ENCODE measurements at regions not wholly inside any gene's neighbourhood (a gene's known extent, or its start where the extent isn't known, plus 50 kb on each side); places are given as distances from the start of the nearest gene placed in this dataset.

DNA sequence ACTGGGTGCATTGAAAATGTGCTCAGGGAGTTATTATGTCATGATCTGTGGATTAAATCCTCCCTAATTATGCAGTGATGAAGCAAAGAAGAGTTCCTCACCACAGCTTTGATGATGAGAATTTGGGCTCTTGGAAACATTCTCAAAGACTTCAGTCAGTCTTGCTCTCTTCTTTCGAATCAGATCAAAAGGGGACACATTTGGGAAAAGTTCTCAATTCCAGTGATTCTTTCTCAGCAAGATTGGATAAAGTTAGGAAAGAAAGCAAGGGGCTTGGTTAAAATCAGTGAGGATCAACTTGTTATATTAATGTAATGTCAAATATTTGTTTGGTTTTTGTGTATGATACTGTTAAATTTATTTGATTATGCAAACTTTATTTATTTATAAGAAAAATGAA is 411.3 kb upstream of the ACTBL2 start:
- H4K20me1 ChIP-seq (ENCODE audit: insufficient read depth, low read length) = no peaks in the 10 kb centered on the region
- H3K9me2 ChIP-seq (ENCODE audit: low read depth, low read length) = no peaks in the 10 kb centered on the region
- no peaks in the 10 kb centered on the region for H3K27me3 ChIP-seq (ENCODE audit: insufficient read depth, low read length)
- H3K36me3 ChIP-seq (ENCODE audit: insufficient read depth, low read length) = no peaks in the 10 kb centered on the region
- no peak for TF ChIP-seq EZH2 (IDR thresholded peaks at IDR 0.05; ENCODE audit: borderline replicate concordance, low read length)
- TF ChIP-seq CTCF (IDR thresholded peaks at IDR 0.05; ENCODE audit: low read length) = no peak
- H3F3A ChIP-seq (ENCODE audit: insufficient read depth, low read length) = no peaks in the 10 kb centered on the region
- no peak overlapping the region for H3K9ac ChIP-seq (ENCODE audit: low read length)
- H3K27ac ChIP-seq (ENCODE audit: low read depth, low read length, poor library complexity, severe bottlenecking) = no peak overlapping the region
- H3K4me1 ChIP-seq (ENCODE audit: insufficient read depth, low read length, severe bottlenecking) = no peaks in the 10 kb centered on the region
- H3K79me2 ChIP-seq (ENCODE audit: insufficient read depth, low read length) = no peaks in the 10 kb centered on the region
- no peak overlapping the region for H3K4me2 ChIP-seq (ENCODE audit: low read length)
- H2AFZ ChIP-seq (ENCODE audit: low read length) = no peak overlapping the region
- H3K9me3 ChIP-seq (ENCODE audit: low read length) = no peaks in the 10 kb centered on the region
- H3K4me3 ChIP-seq (ENCODE audit: low read depth, low read length, poor library complexity, severe bottlenecking) = no peak overlapping the region

- H3K9me3 ChIP-seq (ENCODE audit: low read length) = no peaks in the 10 kb centered on the region
- no peaks in the 10 kb centered on the region for H3K36me3 ChIP-seq (ENCODE audit: insufficient read depth, low read length)
- no peak overlapping the region for H2AFZ ChIP-seq (ENCODE audit: low read length)
- H3K4me2 ChIP-seq (ENCODE audit: low read length) = no peak overlapping the region
- no peaks in the 10 kb centered on the region for H3K27me3 ChIP-seq (ENCODE audit: insufficient read depth, low read length)
- H3K4me3 ChIP-seq (ENCODE audit: low read depth, low read length, poor library complexity, severe bottlenecking) = no peak overlapping the region
- no peak overlapping the region for H3K9ac ChIP-seq (ENCODE audit: low read length)
- no peaks in the 10 kb centered on the region for H3K9me2 ChIP-seq (ENCODE audit: low read depth, low read length)
- no peaks in the 10 kb centered on the region for H3K4me1 ChIP-seq (ENCODE audit: insufficient read depth, low read length, severe bottlenecking)
- H3K79me2 ChIP-seq (ENCODE audit: insufficient read depth, low read length) = no peaks in the 10 kb centered on the region
- TF ChIP-seq EZH2 (IDR thresholded peaks at IDR 0.05; ENCODE audit: borderline replicate concordance, low read length) (no peak), CTCF (IDR thresholded peaks at IDR 0.05; ENCODE audit: low read length) (no peak)
- H3F3A ChIP-seq (ENCODE audit: insufficient read depth, low read length) = no peaks in the 10 kb centered on the region
- H3K27ac ChIP-seq (ENCODE audit: low read depth, low read length, poor library complexity, severe bottlenecking) = no peak overlapping the region
- no peaks in the 10 kb centered on the region for H4K20me1 ChIP-seq (ENCODE audit: insufficient read depth, low read length)
These were observed 408.8 kb upstream of the ACTBL2 start for GRCh38 chr5:57891443-57891842.

- H3K9ac ChIP-seq (ENCODE audit: low read length) = no peak overlapping the region
- no peak overlapping the region for H3K4me2 ChIP-seq (ENCODE audit: low read length)
- no peak overlapping the region for H2AFZ ChIP-seq (ENCODE audit: low read length)
- no peaks in the 10 kb centered on the region for H3K27me3 ChIP-seq (ENCODE audit: insufficient read depth, low read length)
- no peaks in the 10 kb centered on the region for H3K79me2 ChIP-seq (ENCODE audit: insufficient read depth, low read length)
- no peaks in the 10 kb centered on the region for H3F3A ChIP-seq (ENCODE audit: insufficient read depth, low read length)
- no peaks in the 10 kb centered on the region for H3K9me2 ChIP-seq (ENCODE audit: low read depth, low read length)
- H3K9me3 ChIP-seq (ENCODE audit: low read length) = no peaks in the 10 kb centered on the region
- no peak for TF ChIP-seq CTCF (IDR thresholded peaks at IDR 0.05; ENCODE audit: low read length)
- H3K4me3 ChIP-seq (ENCODE audit: low read depth, low read length, poor library complexity, severe bottlenecking) = no peak overlapping the region
- no peaks in the 10 kb centered on the region for H3K36me3 ChIP-seq (ENCODE audit: insufficient read depth, low read length)
- no peaks in the 10 kb centered on the region for H4K20me1 ChIP-seq (ENCODE audit: insufficient read depth, low read length)
- no peak overlapping the region for H3K27ac ChIP-seq (ENCODE audit: low read depth, low read length, poor library complexity, severe bottlenecking)
- no peaks in the 10 kb centered on the region for H3K4me1 ChIP-seq (ENCODE audit: insufficient read depth, low read length, severe bottlenecking)
These were observed 406.9 kb upstream of the ACTBL2 start for GRCh38 chr5:57889558-57889957.
